Fibroblast of mammary gland (primary cell): ENCODE measurements at regions not wholly inside any gene's neighbourhood (a gene's known extent, or its start where the extent isn't known, plus 50 kb on each side); places are given as distances from the start of the nearest gene placed in this dataset.
"Not testable (repeated sequence)": the region's sequence is repeated elsewhere in the genome, so short reads cannot be mapped to it uniquely, and the experiment has no call there.

Experiments
- DNase-seq: peaks from one replicate; pipeline ENCODE4 v3.0.0-alpha.2; 2010; ENCODE audit warnings: low read depth
- H3K4me3 ChIP-seq: 2 replicates; pipeline ENCODE4 v1.5.1; 2011; ENCODE audit warnings: low read depth, mild to moderate bottlenecking, low read length, moderate library complexity; ENCODE audit not compliant: control insufficient read depth
- CTCF ChIP-seq: conservative IDR thresholded peaks from 2 replicates; pipeline ENCODE4 v1.5.1; 2011; ENCODE audit warnings: low read depth, low read length, inconsistent platforms; ENCODE audit not compliant: control insufficient read depth, insufficient read depth

- no peak for DNase-seq
- no peak for TF ChIP-seq CTCF
- H3K4me3 ChIP-seq, result no peak overlapping the region
Measured at GRCh38 chr3:71940486-71940885, 155.5 kb upstream of the PROK2 start.

DNA sequence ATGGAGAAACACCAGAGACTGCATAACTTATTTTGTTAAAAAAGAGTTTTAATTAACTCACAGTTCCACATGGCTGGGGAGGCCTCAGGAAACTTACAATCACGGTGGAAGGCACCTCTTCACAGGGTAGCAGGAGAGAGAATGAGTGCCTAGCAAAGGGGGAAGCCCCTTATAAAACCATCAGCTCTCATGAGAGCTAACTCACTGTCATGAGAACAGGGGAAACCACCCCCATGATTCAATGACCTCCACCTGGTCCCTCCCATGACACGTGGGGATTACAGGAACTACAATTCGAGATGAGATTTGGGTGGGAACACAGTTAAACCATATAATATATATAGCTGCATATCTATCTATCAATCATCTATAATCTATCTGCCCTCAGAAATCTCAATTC is 153.1 kb upstream of the PROK2 start:
- DNase-seq, H3K4me3 ChIP-seq: not testable (repeated sequence)

GRCh38 chr3:71936681-71937080 is 151.7 kb upstream of the PROK2 start:
- no peak overlapping the region for H3K4me3 ChIP-seq
- no peak for TF ChIP-seq CTCF
- no peak for DNase-seq

- TF ChIP-seq CTCF, result no peak
- no peak overlapping the region for H3K4me3 ChIP-seq
- DNase-seq, result no peak
Measured at GRCh38 chr3:71934520-71935270, 149.7 kb upstream of the PROK2 start.

- TF ChIP-seq CTCF, result no peak
- H3K4me3 ChIP-seq, result no peak overlapping the region
- no peak for DNase-seq
Measured at GRCh38 chr3:71931922-71932321, 147.0 kb upstream of the PROK2 start.

GRCh38 chr3:71930056-71930991 is 145.4 kb upstream of the PROK2 start:
- TF ChIP-seq CTCF, result peak; percentile 42
- peak; percentile 84 for DNase-seq
- H3K4me3 ChIP-seq, result no peak overlapping the region

DNA sequence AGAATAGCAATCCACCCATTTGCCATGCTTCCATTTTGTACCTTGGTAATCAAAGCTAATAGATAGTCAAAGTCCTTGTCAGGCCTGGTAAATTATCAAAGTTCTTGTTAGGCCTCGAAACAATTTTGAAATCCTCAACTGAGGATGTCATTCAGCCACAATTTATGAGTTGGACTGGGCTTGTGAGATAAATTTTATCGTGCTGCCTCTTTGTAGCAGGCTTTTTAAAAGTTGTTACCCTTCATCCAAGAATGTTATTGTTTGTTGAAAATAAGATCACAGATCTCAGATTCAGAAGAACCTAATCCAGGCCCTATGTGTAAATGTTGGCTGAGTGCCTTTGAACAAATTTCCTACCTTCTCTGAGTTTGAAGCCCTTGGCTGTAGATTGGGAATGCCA is 143.3 kb upstream of the PROK2 start:
- TF ChIP-seq CTCF, result no peak
- DNase-seq, result no peak
- H3K4me3 ChIP-seq, result no peak overlapping the region
